Stimulated activated CD8-positive, alpha-beta memory T cell treated with anti-CD3 and anti-CD28 coated beads, Interleukin-12 subunit alpha, Interleukin-12 subunit beta, amount 100 ng/mL, for 24 hours (primary cell): ENCODE measurements at regions not wholly inside any gene's neighbourhood (a gene's known extent, or its start where the extent isn't known, plus 50 kb on each side); places are given as distances from the start of the nearest gene placed in this dataset.

ENCODE experiments used
- DNase-seq: peaks from one replicate; pipeline ENCODE4 v3.0.0-alpha.2; 2020; ENCODE audit errors: extremely low read depth

- no peak for DNase-seq
Measured at GRCh38 chr2:40797120-40797519, 345.2 kb upstream of the SLC8A1 start.

- DNase-seq: no peak
Measured at GRCh38 chr2:40803900-40804299, 352.0 kb upstream of the SLC8A1 start.

- DNase-seq: no peak
Measured at GRCh38 chr2:40809156-40809555, 357.3 kb upstream of the SLC8A1 start.

GRCh38 chr2:40814616-40815015, 362.7 kb upstream of the SLC8A1 start:
- DNase-seq: no peak

GRCh38 chr2:40820319-40820718, 368.4 kb upstream of the SLC8A1 start:
- no peak for DNase-seq

- DNase-seq: no peak
Measured at GRCh38 chr2:40823478-40823877, 371.6 kb upstream of the SLC8A1 start.

GRCh38 chr2:40824278-40824677, 372.4 kb upstream of the SLC8A1 start:
- DNase-seq: no peak

- DNase-seq: no peak
Measured at GRCh38 chr2:40827392-40827791, 375.5 kb upstream of the SLC8A1 start.

GRCh38 chr2:40831321-40831873, 379.5 kb upstream of the SLC8A1 start:
- no peak for DNase-seq

GRCh38 chr2:40841856-40842255, 390.0 kb upstream of the SLC8A1 start:
- no peak for DNase-seq

GRCh38 chr2:40844353-40845277, 392.7 kb upstream of the SLC8A1 start:
- DNase-seq: no peak

GRCh38 chr2:40851661-40852060, 399.8 kb upstream of the SLC8A1 start:
- DNase-seq: no peak

- no peak for DNase-seq
Measured at GRCh38 chr2:40859617-40860016, 407.7 kb upstream of the SLC8A1 start.

GRCh38 chr2:40867829-40868228, 415.9 kb upstream of the SLC8A1 start:
- no peak for DNase-seq

- DNase-seq: no peak
Measured at GRCh38 chr2:40872580-40872979, 420.7 kb upstream of the SLC8A1 start.

GRCh38 chr2:40874380-40874779, 422.5 kb upstream of the SLC8A1 start:
- DNase-seq: no peak

- no peak for DNase-seq
Measured at GRCh38 chr2:40877734-40878288, 425.9 kb upstream of the SLC8A1 start.

- DNase-seq: no peak
Measured at GRCh38 chr2:40879305-40879704, 427.4 kb upstream of the SLC8A1 start.

- DNase-seq: no peak
Measured at GRCh38 chr2:40886100-40886499, 434.2 kb upstream of the SLC8A1 start.

- DNase-seq: no peak
Measured at GRCh38 chr2:40886655-40887054, 434.8 kb upstream of the SLC8A1 start.

GRCh38 chr2:40896358-40896757, 444.5 kb upstream of the SLC8A1 start:
- DNase-seq: no peak

- DNase-seq: no peak
Measured at GRCh38 chr2:40914666-40915065, 462.8 kb upstream of the SLC8A1 start.

GRCh38 chr2:40915651-40916050, 463.8 kb upstream of the SLC8A1 start:
- DNase-seq: no peak
